Right hindlimb (tissue), 1 donor: ENCODE measurements at regions not wholly inside any gene's neighbourhood (a gene's known extent, or its start where the extent isn't known, plus 50 kb on each side); places are given as distances from the start of the nearest gene placed in this dataset.
"Not testable (repeated sequence)": the region's sequence is repeated elsewhere in the genome, so short reads cannot be mapped to it uniquely, and the experiment has no call there.

Experiments
- DNase-seq: peaks from one replicate; pipeline ENCODE4 v3.0.0-alpha.2; 2018

DNA sequence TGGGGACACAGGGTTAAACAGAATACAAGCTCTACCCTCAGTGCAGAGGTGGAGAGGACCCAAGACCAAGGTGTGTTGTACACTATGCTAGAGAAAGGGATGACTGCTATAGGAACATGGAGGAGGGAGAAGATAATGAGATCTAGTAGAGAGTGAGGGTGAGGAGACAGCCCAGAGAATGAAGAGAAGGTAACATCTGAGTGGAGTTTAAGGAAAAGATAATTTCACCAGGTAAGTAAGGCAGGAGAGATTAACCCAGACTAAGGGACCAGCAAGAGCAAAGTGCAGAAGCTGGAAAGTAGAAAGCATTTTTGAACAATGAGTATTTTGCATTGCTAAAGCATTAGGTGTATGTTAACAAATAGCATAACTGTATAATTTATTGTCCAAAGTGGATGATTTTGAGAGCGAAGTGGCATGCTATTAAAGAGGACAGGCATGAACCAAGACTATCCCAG, 128.8 kb downstream of the RASSF10 start:
- DNase-seq: no peak

DNA sequence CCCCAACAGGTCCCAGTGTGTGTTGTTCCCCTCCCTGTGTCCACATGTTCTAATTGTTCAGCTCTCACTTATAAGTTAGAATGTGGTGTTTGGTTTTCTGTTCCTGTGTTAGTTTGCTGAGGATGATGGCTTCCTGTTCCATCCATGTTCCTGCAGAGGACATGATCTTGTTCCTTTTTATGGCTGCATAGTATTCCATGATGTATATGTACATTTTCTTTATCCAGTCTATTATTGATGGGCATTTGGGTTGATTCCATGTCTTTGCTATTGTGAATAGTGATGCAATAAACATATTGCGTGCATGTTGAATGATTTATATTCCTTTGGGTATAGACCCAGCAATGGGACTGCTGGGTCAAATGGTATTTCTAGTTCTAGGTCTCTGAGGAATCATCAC, 130.0 kb downstream of the RASSF10 start:
- not testable (repeated sequence) for DNase-seq

DNA sequence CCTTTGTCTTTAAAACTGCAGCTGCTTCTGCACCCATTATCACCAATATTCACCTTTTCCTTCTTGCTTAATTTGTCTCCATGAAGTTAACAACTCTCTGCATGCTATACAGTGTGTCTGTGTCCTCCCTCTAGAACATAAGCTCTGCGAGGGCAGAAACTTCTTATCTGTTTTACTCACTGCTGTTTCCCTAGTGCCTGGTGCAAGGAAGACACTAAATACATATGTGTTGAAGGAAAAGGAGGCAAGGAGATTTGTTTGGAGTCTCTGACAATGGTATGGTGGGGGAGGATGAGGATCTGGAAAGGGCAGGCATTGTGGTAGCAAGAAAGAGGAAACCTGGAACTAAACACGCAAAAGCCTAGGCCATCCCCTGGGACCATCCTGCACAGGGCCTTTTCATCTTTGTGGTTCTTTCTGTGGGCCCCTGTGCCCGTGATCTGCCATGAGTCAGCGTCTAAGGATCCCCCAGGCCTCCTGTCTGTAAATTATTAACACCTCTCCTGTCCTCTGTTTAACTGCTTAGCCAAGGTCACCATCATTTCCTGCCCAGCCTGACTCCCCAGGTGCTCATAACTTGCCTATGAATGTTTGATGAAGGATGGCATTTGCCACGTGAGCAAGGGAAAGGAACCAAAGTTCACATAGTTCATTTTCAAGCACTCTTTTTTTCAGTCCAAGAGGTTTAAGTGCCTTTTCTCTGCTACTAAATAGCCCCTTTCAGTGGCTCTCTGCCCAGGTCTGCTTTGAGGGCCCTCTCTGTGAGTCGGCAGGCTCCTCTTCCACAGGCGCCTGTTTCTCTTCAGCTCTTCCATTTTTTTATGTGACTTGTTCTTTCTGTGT, 131.1 kb downstream of the RASSF10 start:
- DNase-seq: no peak

DNA sequence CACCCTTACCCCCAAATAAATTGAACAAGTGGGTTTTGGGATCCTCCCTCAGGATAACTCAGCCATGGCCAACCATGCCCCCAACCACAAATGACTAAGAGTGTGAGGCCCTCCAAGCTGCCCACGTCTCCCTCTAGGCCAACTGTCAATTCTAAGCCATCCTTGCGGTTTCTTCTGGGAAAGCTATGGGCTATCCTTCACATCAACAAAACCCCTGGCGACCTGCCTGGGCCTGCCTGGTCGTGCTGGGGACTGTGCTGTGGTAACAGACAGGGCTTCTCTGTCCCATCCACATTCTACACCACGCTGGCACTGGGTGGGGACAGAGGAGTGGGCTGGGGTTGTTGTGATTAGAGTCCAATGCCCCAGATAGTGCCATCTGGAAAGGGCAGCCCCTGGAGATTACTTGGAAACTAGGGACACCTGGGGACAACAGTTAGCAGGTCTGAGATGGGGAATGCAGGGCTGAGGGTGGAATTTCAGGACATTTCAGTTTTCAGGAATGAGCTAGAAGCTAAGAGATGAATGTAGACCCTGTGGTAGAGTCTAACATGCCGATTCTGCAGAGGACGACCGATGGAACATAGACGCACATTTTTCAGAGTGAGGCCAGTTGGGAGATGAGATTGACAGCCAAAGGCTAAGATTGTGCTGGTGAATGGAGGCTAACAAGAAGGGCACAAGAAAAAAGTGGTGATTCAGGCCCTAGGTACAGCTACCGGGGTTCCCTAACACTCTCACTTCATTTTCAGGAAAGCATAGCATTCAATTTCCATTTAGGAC, 131.9 kb downstream of the RASSF10 start:
- peak; percentile 43 for DNase-seq

DNA sequence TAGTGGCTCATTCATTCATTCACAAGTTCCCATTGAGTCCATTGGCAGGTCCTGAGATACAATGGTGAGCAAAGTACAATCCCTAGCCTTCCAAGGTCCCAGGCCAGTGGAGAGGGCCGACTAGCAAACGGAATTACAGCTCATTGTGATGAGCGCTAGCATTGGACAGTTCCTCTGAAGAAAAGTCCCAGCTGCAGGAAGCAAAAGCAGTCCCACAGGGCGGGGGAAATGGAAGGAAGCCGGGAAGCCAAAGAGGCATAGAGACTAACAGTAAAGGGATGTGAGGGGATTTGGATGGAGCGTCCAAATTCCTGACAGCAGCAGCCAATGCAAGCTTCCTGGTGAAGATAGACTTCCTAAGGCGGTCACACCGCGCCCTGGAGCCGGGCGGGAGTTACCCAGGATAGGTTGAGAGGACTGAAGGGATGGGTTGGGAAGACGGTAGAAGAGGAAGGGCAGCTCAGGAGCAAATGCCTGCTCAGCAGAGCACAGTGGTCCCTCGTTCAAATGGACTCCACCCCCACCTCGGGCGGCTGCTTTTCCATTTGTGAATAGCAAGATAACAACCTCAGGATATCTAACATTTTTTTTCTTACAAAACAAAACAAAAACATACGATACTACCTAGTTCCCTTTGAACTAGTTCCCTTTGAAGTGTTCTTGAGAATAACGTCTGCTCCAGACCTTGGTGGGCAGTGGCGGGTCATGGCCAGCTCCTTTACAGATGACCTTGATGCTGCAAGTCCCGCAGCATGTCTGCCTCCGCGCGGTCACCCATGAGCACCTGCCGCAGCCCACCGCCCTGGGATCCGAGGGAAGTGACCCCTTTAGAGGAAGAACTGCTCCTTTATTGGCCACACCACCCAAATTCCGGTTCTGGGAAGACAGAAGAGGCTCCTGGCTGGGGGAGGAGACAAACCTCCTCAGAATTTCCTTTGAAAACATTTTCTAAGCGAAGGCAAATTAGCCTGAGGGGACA, 132.9 kb downstream of the RASSF10 start:
- peak; percentile 28 for DNase-seq

DNA sequence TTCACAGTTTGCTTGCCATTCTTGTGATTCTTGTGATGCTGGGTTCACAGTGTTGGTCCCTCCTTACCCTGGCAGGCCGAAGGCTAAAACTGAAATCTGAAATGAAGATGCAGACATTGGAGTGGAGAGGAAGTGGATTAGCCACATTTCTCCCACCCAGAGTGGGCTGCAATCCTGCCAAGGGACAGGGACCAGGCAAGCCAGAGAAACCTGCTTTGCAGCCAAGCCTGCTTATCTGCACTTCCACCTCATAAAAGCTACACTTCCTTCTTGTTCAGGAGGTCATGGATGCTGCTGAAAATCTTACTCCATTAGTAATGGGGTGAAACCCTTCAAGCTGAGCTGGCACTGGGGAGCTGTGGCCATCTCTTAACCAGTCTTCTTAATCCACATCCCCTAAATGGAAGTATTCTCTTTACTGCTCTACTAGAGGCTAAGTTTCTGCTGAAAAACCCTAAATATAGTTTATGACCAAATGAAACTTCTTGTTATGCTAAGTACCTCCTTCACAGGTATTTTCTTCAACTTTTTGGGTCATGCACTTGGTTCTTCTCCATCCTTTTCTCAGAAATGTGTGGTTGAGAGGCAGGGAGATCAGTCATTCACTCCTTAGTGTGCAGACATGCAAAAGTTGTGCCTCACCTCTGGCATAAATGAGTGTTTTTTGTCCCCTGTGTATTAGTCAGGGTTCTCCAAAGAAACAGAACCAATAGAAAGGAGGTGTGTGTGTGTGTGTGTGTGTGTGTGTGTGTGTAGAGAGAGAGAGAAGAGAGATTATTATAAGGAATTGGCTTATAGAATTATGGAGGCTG, 133.9 kb upstream of the BMAL1 start:
- no peak for DNase-seq

DNA sequence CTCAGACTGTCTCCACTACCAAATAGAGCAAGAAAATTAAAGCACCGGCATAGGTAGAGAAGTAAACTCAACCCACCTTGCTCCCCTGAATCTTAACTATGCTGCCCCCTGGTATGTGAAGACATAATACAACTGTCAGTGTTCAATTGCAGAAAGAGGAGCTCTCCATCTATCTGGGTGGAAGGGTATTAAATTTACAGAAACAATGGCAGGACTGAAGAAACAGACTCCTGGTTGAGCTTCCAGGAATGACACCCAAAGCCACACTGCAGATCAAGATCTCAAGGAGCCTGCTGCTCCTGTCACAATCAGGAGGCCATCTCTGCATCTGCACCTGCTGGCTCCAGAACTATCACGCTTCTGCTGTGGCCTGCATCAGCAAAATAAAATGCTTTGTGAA, 132.1 kb upstream of the BMAL1 start:
- DNase-seq: no peak

DNA sequence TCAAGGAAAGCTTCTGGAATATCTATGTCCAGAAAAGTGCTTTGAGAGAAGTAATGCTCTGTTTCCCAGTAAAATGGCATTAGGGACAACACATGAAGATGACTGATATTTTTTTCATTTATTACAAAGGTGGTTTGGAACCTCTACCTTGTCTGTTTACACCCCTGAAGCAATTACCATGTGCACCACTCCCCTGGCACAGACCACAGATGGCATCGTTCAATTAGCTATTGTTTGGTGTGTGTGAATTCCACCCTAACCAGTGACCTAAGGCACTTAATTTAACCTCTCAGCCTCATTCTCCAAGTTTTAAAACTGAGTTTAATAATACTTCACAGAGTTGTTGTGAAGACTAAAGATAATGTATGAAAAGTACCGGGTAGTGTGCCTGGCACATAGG, 127.6 kb upstream of the BMAL1 start:
- no peak for DNase-seq

DNA sequence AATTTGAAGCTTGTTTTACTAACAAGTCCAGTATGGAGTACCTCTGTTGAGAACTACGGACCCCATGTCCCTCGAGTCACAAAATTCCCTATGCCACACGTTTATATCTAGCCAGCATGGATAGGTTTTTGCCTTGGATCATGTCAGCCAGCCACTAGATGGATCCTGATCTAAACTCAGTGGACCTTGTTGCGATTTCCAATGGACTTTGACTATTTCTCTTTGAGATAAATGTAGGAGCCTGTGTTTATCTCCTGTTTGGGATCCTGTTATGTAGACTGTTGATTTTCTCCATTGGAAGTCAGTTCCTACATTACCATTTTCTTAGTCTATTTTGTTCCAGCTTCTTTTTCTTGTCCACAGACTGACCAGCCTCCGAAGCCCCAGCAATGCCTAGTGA, 127.1 kb upstream of the BMAL1 start:
- no peak for DNase-seq

DNA sequence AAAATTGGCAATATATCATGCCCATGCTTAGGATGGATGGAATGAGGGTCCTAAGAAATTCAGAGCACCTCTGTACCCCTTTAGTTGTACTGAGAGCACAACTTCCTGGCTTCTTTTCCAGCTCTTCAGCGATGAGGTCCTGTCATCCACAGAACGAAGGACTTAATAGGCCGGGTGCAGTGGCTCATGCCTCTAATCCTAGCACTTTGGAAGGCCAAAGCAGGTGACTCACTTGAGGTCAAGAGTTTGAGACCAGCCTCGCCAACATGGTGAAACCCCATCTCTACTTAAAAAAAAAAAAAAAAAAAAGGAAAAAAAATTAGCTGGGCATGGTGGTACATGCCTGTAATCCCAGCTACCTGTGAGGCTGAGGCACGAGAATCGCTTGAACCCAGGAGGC, 125.3 kb upstream of the BMAL1 start:
- no peak for DNase-seq

DNA sequence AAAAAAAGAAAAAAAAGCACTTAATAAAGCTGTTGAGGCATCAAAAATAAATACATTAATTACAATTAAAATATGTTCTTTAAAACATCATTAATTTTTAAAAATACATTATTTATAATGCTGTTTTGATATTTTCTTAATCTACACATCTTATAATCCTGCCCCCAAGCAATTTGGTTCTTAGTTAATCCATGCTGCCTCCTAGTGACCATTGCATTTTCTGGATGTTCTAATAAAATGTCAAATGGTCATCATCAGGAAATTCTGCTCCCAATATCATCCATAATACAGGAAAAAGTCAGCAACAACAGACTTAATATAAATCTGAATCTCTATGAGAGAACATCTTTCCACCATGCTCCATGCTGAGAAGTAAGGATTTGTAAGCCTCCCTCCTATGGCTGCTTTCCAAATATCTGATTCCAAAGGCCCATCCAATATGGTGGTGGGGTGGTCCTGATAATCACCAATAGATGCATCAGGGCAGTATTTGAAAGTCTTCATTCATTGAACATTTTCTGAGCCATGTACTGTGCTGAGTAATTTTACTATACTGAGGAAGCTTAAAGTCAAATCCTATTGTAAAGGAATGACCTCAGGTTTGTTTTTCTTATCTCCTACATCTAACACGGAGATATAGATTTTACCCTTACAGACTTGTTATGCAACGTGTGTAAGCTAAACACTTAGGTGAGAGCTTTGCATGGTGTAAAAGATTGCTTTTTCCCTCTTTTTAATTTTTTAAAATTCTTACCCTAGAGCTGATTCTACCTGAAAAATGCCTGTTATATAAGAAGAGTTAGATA, 124.7 kb upstream of the BMAL1 start:
- no peak for DNase-seq

DNA sequence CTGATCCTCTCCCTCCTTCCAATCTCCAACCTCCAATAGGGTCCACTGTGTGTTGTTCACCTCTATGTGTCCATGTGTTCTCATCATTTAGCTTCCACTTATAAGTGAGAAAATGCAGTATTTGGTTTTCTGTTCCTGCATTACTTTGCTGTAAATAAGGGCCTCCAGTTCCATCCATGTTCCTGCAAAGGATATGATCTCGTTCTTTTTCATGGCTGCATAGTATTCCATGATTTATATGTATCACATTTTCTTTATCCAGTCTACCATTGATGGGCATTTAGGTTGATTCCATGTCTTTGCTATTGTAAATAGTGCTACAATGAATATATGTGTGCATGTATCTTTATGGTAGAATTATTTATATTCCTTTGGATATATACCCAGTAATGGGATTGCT, 123.2 kb upstream of the BMAL1 start:
- not testable (repeated sequence) for DNase-seq

DNA sequence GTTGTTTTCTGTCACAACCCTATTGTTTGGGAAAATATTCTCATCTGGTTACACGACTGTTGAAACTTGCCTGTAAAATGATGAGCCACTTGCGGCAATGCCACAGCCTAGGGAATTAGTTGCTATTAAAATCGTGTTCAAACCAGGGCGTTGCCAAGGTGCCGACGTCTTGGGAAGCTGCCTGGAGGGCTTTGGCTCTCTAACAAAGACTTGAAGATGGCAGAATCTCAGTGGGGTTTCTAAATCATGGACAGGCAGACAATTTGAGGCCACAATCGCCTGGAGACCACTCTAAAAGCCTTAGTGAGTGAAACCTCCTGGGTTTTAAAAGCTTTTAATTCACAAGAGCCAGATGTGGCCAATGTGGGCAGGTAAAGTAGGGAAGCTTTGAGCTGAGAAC, 117.2 kb upstream of the BMAL1 start:
- DNase-seq: no peak

DNA sequence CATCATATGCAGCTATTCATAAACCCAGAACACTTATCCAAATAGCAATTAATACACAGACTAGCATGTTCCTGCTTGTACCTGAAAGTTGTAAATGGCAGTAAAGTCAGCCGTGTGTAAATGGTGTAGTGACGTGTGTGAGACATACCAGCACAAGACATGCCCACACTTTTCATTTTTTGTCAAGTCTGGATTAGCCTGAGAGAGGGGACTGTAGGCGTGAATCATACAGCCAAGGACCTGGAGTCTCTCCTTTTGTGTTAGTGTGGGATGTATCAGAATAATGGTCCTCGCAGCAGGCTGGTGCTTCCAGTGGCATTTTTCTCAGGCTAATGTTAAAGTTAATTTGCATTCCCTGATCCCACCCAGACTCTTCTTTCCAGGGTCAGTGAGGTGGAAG, 116.8 kb upstream of the BMAL1 start:
- DNase-seq: no peak

DNA sequence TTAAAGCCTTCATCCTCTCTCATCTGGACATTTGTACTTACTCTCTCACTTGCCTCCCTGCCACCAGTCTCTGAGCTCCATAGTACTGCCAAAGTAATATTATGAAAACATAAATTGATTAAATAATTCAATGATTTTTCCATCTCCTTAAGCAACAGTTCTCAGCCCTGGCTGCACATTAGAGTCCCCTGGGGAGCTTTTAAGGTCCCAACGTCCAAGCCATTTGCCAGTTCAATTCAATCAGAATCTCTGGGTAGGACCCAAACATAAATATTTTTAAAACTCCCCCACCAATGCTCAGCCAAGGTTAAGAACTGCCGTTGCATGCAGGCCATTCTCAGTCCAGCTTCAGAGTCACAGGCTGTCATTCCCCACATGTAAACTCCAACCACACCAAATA, 114.4 kb upstream of the BMAL1 start:
- DNase-seq: no peak

DNA sequence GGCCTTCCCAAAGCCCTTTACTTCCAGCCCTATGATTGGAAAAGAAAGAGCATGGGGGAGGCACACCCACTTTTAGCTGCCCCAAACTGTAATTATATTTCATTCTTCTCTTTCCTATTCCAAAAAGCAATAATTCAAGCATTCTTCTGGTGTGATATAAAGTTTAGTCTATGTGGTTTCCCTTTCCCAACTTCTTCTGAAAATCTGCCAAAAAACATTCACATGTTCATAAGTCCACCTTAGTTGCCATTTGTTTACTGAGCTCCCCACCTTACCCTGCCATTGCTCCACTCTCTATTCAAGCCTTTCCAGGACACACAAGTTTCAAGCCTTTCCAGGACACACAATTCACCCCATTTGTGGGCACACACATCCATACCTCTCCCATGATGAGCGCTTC, 111.6 kb upstream of the BMAL1 start:
- no peak for DNase-seq

DNA sequence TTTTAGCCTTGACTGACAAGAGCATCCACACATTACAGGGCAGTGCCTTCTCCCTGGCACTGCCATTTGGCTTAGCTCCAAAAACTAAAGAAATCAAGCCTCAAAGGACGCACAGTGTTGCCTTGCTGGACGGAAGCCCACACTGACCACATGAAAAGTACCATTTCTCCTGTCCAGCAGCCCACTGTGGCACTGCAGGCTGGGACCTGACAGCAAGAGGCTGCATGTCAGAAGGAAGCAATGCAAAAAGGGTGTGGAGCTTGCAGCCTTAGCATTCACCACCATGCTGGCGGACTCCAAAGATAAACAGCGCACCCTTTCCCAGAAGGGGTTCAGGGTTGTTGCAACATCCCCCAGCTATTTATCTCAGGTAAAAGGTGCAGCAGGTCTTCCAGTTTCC, 109.3 kb upstream of the BMAL1 start:
- no peak for DNase-seq

DNA sequence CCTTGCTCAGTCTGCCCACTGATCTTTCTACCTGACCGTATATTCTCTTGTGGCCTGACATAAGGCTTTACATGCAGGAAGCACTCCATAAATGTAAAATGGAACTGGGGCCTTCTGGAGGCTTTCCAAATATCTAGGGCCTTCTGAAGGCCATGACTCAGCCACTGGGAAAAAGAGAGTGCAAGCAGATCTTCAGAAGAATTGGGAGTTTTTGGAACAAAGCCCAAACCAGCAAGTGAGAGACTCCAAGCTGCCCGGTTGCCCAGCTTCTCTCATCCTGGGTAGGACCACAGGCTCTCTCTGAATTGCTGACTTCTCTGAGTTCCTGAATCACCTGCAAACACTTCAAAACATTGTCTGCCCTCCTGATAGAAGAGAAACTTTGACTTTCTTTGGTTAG, 107.9 kb upstream of the BMAL1 start:
- DNase-seq: no peak

DNA sequence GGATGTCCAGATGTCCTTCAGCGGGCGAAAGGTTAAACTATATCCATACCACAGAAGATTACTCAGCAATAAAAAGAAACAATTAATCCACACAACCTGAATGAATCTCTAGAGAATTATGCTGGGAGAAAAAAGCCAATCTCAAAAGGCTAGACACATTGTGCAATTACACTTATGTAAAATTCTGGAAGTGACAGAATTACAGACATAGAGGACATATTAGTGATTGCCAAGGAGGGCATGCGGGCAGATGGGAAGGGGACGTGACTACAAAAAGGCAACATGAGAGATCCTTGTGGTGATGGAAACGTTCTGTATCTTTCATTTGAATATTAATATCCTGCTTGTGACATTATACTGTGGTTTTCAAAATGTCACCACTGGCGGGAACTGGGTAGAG, 103.5 kb upstream of the BMAL1 start:
- DNase-seq: no peak

DNA sequence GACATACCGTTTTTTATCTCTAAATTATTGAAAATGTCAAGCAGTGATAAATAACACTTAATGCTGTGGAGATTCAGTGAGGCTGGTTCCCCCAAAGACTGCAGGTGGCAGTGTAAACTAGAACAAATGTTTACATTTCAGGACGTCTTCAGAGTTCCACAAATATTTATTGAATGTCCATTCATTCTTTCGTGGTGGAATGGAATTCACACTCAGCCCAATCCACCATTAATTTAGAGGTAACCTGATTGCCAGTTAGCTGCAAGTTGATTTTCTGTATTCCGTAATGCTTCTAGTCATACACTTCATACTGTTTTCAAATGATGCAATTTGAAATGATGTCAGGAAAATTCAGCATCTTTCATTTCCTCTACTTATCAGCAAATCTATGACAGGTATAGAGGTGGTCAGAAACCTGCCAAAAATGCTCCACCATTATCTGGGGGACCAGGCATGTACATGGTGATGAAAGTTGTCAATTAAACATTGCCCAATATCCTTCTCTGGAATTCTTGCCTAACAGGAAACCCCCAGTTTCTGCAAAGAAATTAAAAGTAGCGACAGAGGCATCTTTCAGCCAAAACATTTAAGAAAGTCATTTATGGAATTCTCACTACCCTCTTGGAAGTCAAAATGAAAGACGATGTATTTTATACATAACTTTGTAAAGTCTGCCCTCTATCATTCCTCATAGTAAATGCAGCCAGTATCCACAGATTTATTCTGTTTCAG, 94.3 kb upstream of the BMAL1 start:
- no peak for DNase-seq

DNA sequence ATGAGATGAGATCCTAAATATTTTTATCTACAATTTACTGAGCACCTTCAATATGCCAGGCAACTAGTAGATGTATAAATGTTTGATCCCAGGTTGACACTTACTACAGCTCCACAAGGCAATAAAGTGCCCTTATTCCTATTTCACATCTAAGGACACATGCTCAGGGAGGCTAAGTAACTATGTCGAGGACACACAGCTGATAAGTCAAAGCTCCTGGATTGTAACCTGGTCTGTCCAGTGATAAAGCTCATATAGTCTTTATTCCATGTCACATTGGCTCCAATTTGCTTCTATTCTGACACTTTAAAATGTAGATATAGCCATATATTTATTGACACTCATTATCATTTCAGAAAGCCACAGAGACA, 93.8 kb upstream of the BMAL1 start:
- DNase-seq: no peak
